ENCODE measurements at regions not wholly inside any gene's neighbourhood (a gene's known extent, or its start where the extent isn't known, plus 50 kb on each side); places are given as distances from the start of the nearest gene placed in this dataset.

DNA sequence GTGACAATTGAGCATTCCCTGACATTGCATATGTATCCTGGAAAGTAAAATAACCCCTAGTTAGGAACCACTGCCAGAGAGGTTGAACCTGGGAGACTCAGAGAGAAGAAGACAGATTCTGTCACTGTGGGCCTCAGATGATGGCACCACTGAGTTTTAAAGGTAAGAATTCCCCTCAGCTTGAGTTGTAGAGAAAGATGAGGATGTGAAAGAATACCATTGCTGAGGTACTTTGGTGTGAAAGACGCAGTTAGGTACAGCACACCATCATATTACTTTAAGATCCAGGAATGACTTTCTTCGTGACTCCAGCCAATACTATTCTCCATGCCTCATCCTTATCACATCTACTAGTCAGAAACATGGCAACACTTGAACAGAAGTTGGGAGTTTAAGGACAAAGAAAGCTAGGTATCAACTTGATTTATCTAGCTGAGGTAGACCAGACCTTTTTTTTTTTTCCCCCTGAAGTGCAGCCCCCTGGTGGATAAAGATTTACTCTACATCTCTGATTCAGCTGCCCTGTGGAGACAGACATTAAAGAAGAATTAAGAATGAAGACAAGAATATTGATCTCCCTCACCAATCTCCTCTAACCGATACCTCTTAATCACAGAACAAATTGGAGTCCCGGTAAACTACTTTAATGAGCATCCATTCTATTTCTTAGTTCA, 630.5 kb upstream of the FANCL start:
- Histone ChIP-seq H3K4me3 (no peak overlapping the region), H3K9me3 (ENCODE audit: low read depth) (no peaks in the 10 kb centered on the region), H2AFZ (no peak overlapping the region), H3K9ac (no peak overlapping the region), H3K79me2 (ENCODE audit: insufficient read depth) (no peaks in the 10 kb centered on the region), H3K4me2 (ENCODE audit: unreplicated experiment) (no peak overlapping the region), H3K4me1 (ENCODE audit: insufficient read depth) (no peaks in the 10 kb centered on the region), H3K9me2 (ENCODE audit: insufficient read depth) (no peaks in the 10 kb centered on the region), H3K27me3 (replicated peaks; ENCODE audit: insufficient read depth) (peaks cover 14% of the 10 kb centered on the region), H3K36me3 (ENCODE audit: low read depth) (no peaks in the 10 kb centered on the region), H4K20me1 (ENCODE audit: insufficient read depth) (no peaks in the 10 kb centered on the region), H3F3A (ENCODE audit: insufficient read depth) (no peaks in the 10 kb centered on the region), H3K27ac (no peak overlapping the region)
- WGBS, 2 experiments (ENCODE audit: low coverage in 1 of 2, low lambda C conversion rate in 2 of 2, missing lambda C conversion rate in 2 of 2): 74 to 77% methylated on average over 4 of the region's 4 CpGs
- TF ChIP-seq EZH2phosphoT487 (IDR thresholded peaks at IDR 0.05; ENCODE audit: insufficient read depth, low read depth): no peak
- no peak for TF ChIP-seq EZH2 (IDR thresholded peaks at IDR 0.05; ENCODE audit: insufficient read depth, poor library complexity, severe bottlenecking)
- in situ Hi-C loops (cut with MboI): no loop called here
- peak; percentile 10 for DNase-seq

DNA sequence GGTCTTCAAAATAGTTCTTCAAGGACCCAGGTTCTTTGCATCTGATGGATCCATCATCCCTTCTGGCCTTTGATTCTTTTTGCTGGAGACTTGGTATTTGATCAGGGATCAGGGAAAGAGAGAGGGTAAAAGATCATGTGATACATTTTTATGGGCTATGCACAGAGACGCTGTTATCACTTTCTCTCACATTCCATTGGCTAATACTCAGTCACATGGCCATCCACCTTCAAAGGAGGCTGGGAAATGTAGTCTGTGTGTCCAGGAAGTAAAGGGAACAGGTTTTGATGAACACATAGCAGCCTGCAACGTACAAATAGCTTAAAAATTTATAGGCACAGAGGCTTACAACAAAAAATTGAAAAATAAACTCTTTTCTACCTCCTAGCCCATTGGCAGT, 629.6 kb upstream of the FANCL start:
- H3K4me1 ChIP-seq (ENCODE audit: insufficient read depth): no peaks in the 10 kb centered on the region
- WGBS, 2 experiments (ENCODE audit: low coverage in 1 of 2, low lambda C conversion rate in 2 of 2, missing lambda C conversion rate in 2 of 2): 3 to 13% methylated on average over 2 of the region's 2 CpGs
- no peaks in the 10 kb centered on the region for H3K36me3 ChIP-seq (ENCODE audit: low read depth)
- no peak overlapping the region for H3K4me3 ChIP-seq
- no peak overlapping the region for H2AFZ ChIP-seq
- H3F3A ChIP-seq (ENCODE audit: insufficient read depth): no peaks in the 10 kb centered on the region
- peak; percentile 5 for DNase-seq
- TF ChIP-seq EZH2 (IDR thresholded peaks at IDR 0.05; ENCODE audit: insufficient read depth, poor library complexity, severe bottlenecking): no peak
- TF ChIP-seq EZH2phosphoT487 (IDR thresholded peaks at IDR 0.05; ENCODE audit: insufficient read depth, low read depth): no peak
- H3K9ac ChIP-seq: no peak overlapping the region
- no peaks in the 10 kb centered on the region for H3K9me2 ChIP-seq (ENCODE audit: insufficient read depth)
- peaks cover 14% of the 10 kb centered on the region for H3K27me3 ChIP-seq (replicated peaks; ENCODE audit: insufficient read depth)
- no peaks in the 10 kb centered on the region for H4K20me1 ChIP-seq (ENCODE audit: insufficient read depth)
- no peak overlapping the region for H3K27ac ChIP-seq
- no peaks in the 10 kb centered on the region for H3K79me2 ChIP-seq (ENCODE audit: insufficient read depth)
- no peaks in the 10 kb centered on the region for H3K9me3 ChIP-seq (ENCODE audit: low read depth)
- in situ Hi-C loops (cut with MboI): no loop called here
- H3K4me2 ChIP-seq (ENCODE audit: unreplicated experiment): no peak overlapping the region

GRCh38 chr2:58866946-58867345, 625.8 kb upstream of the FANCL start:
- Histone ChIP-seq H4K20me1 (ENCODE audit: insufficient read depth) (no peaks in the 10 kb centered on the region), H3K9ac (no peak overlapping the region), H3F3A (ENCODE audit: insufficient read depth) (no peaks in the 10 kb centered on the region), H3K9me2 (ENCODE audit: insufficient read depth) (no peaks in the 10 kb centered on the region), H3K27ac (no peak overlapping the region), H3K27me3 (replicated peaks; ENCODE audit: insufficient read depth) (peaks cover 14% of the 10 kb centered on the region), H3K4me3 (no peak overlapping the region), H2AFZ (no peak overlapping the region), H3K36me3 (ENCODE audit: low read depth) (no peaks in the 10 kb centered on the region), H3K79me2 (ENCODE audit: insufficient read depth) (no peaks in the 10 kb centered on the region), H3K4me1 (ENCODE audit: insufficient read depth) (no peaks in the 10 kb centered on the region), H3K4me2 (ENCODE audit: unreplicated experiment) (no peak overlapping the region), H3K9me3 (ENCODE audit: low read depth) (no peaks in the 10 kb centered on the region)
- in situ Hi-C loops (cut with MboI): no loop called here
- no peak for DNase-seq
- TF ChIP-seq EZH2 (IDR thresholded peaks at IDR 0.05; ENCODE audit: insufficient read depth, poor library complexity, severe bottlenecking): no peak
- TF ChIP-seq EZH2phosphoT487 (IDR thresholded peaks at IDR 0.05; ENCODE audit: insufficient read depth, low read depth): no peak
- WGBS, 2 experiments (ENCODE audit: low coverage in 1 of 2, low lambda C conversion rate in 2 of 2, missing lambda C conversion rate in 2 of 2): 13 to 16% methylated on average over 1 of the region's 1 CpG

- Histone ChIP-seq H3K9me3 (ENCODE audit: low read depth) (no peaks in the 10 kb centered on the region), H3K9me2 (ENCODE audit: insufficient read depth) (no peaks in the 10 kb centered on the region), H3K4me3 (no peak overlapping the region), H3K79me2 (ENCODE audit: insufficient read depth) (no peaks in the 10 kb centered on the region), H2AFZ (no peak overlapping the region), H3K27ac (no peak overlapping the region), H3K4me1 (ENCODE audit: insufficient read depth) (no peaks in the 10 kb centered on the region), H3K36me3 (ENCODE audit: low read depth) (no peaks in the 10 kb centered on the region), H3K9ac (no peak overlapping the region), H3F3A (ENCODE audit: insufficient read depth) (no peaks in the 10 kb centered on the region), H3K27me3 (replicated peaks; ENCODE audit: insufficient read depth) (peaks cover 14% of the 10 kb centered on the region), H3K4me2 (ENCODE audit: unreplicated experiment) (no peak overlapping the region), H4K20me1 (ENCODE audit: insufficient read depth) (no peaks in the 10 kb centered on the region)
- WGBS, 2 experiments (ENCODE audit: low coverage in 1 of 2, low lambda C conversion rate in 2 of 2, missing lambda C conversion rate in 2 of 2): 0 to 4% methylated on average over 1 of the region's 1 CpG
- no peak for DNase-seq
- TF ChIP-seq EZH2 (IDR thresholded peaks at IDR 0.05; ENCODE audit: insufficient read depth, poor library complexity, severe bottlenecking): no peak
- TF ChIP-seq EZH2phosphoT487 (IDR thresholded peaks at IDR 0.05; ENCODE audit: insufficient read depth, low read depth): no peak
- in situ Hi-C loops (cut with MboI): no loop called here
Measured at GRCh38 chr2:58866527-58866926, 625.4 kb upstream of the FANCL start.

Measured in GM23248 (cell line).